ENCODE measurements at regions not wholly inside any gene's neighbourhood (a gene's known extent, or its start where the extent isn't known, plus 50 kb on each side); places are given as distances from the start of the nearest gene placed in this dataset.

- no peak overlapping the region for H3K4me3 ChIP-seq (ENCODE audit: control insufficient read depth in 1 of 7, extremely low read depth in 1 of 7, insufficient read depth in 4 of 7, low read depth in 2 of 7, low read length in 6 of 7)
- H3K9me3 ChIP-seq (ENCODE audit: control extremely low read depth in 1 of 5, control insufficient read depth in 4 of 5, insufficient read depth in 2 of 5, low read depth in 1 of 5, low read length in 4 of 5), result peaks cover 0 to 3% (median 0%) of the 10 kb centered on the region in 5 experiments
- CTCF ChIA-PET, result interaction anchor here (0.9 kb wide), 1 partner anchor 35 kb away, joined by 3 read pairs; no protein-coding TSS in a partner anchor
- peaks cover 0 to 4% (median 0%) of the 10 kb centered on the region in 4 experiments for H3K4me1 ChIP-seq (ENCODE audit: control extremely low read depth in 1 of 4, control insufficient read depth in 4 of 4, insufficient read depth in 4 of 4, low read length in 3 of 4)
- WGBS (ENCODE audit: insufficient coverage), result 82% methylated on average over 2 of the region's 2 CpGs
- no peak overlapping the region for H3K27ac ChIP-seq (ENCODE audit: insufficient read depth in 1 of 2, low read depth in 1 of 2, low read length in 2 of 2, poor library complexity in 1 of 2, severe bottlenecking in 2 of 2)
- no peak for DNase-seq
- H3K27me3 ChIP-seq (replicated peaks in 2 of 5; ENCODE audit: control insufficient read depth in 4 of 5, insufficient read depth in 5 of 5, low read length in 4 of 5), result no peaks in the 10 kb centered on the region
- POLR2A ChIA-PET, result no interaction called here
- H3K36me3 ChIP-seq (ENCODE audit: control insufficient read depth in 4 of 4, insufficient read depth in 4 of 4, low read length in 3 of 4), result no peaks in the 10 kb centered on the region
These were observed 244.5 kb upstream of the POU2AF2 start for GRCh38 chr11:111001081-111001430.

- ChIA-PET POLR2A (no interaction called here), CTCF (interaction anchor here (0.5 to 0.9 kb wide), 2 partner anchors 28 to 34 kb away, joined by 3 read pairs; no protein-coding TSS in a partner anchor)
- Histone ChIP-seq H3K27ac (ENCODE audit: insufficient read depth in 1 of 2, low read depth in 1 of 2, low read length in 2 of 2, poor library complexity in 1 of 2, severe bottlenecking in 2 of 2) (no peak overlapping the region), H3K36me3 (ENCODE audit: control insufficient read depth in 4 of 4, insufficient read depth in 4 of 4, low read length in 3 of 4) (no peaks in the 10 kb centered on the region), H3K4me1 (ENCODE audit: control extremely low read depth in 1 of 4, control insufficient read depth in 4 of 4, insufficient read depth in 4 of 4, low read length in 3 of 4) (peaks cover 0 to 4% (median 0%) of the 10 kb centered on the region in 4 experiments), H3K9me3 (ENCODE audit: control extremely low read depth in 1 of 5, control insufficient read depth in 4 of 5, insufficient read depth in 2 of 5, low read depth in 1 of 5, low read length in 4 of 5) (peaks cover 0 to 3% (median 0%) of the 10 kb centered on the region in 5 experiments), H3K4me3 (ENCODE audit: control insufficient read depth in 1 of 7, extremely low read depth in 1 of 7, insufficient read depth in 4 of 7, low read depth in 2 of 7, low read length in 6 of 7) (no peak overlapping the region), H3K27me3 (replicated peaks in 2 of 5; ENCODE audit: control insufficient read depth in 4 of 5, insufficient read depth in 5 of 5, low read length in 4 of 5) (no peaks in the 10 kb centered on the region)
- 40% methylated on average over 2 of the region's 7 CpGs for WGBS (ENCODE audit: insufficient coverage)
- DNase-seq, result peak; percentile 30 to 79 (median 55)
These were observed 245.0 kb upstream of the POU2AF2 start for GRCh38 chr11:111000400-111001080.

- Histone ChIP-seq H3K27ac (ENCODE audit: insufficient read depth in 1 of 2, low read depth in 1 of 2, low read length in 2 of 2, poor library complexity in 1 of 2, severe bottlenecking in 2 of 2) (no peak overlapping the region), H3K36me3 (ENCODE audit: control insufficient read depth in 4 of 4, insufficient read depth in 4 of 4, low read length in 3 of 4) (no peaks in the 10 kb centered on the region), H3K27me3 (replicated peaks in 2 of 5; ENCODE audit: control insufficient read depth in 4 of 5, insufficient read depth in 5 of 5, low read length in 4 of 5) (no peaks in the 10 kb centered on the region), H3K4me3 (ENCODE audit: control insufficient read depth in 1 of 7, extremely low read depth in 1 of 7, insufficient read depth in 4 of 7, low read depth in 2 of 7, low read length in 6 of 7) (no peak overlapping the region), H3K9me3 (ENCODE audit: control extremely low read depth in 1 of 5, control insufficient read depth in 4 of 5, insufficient read depth in 2 of 5, low read depth in 1 of 5, low read length in 4 of 5) (no peaks in the 10 kb centered on the region), H3K4me1 (ENCODE audit: control extremely low read depth in 1 of 4, control insufficient read depth in 4 of 4, insufficient read depth in 4 of 4, low read length in 3 of 4) (peaks cover 0 to 3% (median 0%) of the 10 kb centered on the region in 4 experiments)
- POLR2A ChIA-PET, result no interaction called here
- DNase-seq, result no peak
- WGBS (ENCODE audit: insufficient coverage), result 89% methylated on average over 1 of the region's 1 CpG
- CTCF ChIA-PET, result no interaction called here
These were observed 253.0 kb upstream of the POU2AF2 start for GRCh38 chr11:110992481-110992880.

- Histone ChIP-seq H3K27ac (ENCODE audit: insufficient read depth in 1 of 2, low read depth in 1 of 2, low read length in 2 of 2, poor library complexity in 1 of 2, severe bottlenecking in 2 of 2) (no peak overlapping the region), H3K36me3 (ENCODE audit: control insufficient read depth in 4 of 4, insufficient read depth in 4 of 4, low read length in 3 of 4) (no peaks in the 10 kb centered on the region), H3K9me3 (ENCODE audit: control extremely low read depth in 1 of 5, control insufficient read depth in 4 of 5, insufficient read depth in 2 of 5, low read depth in 1 of 5, low read length in 4 of 5) (no peaks in the 10 kb centered on the region), H3K4me3 (ENCODE audit: control insufficient read depth in 1 of 7, extremely low read depth in 1 of 7, insufficient read depth in 4 of 7, low read depth in 2 of 7, low read length in 6 of 7) (no peak overlapping the region), H3K27me3 (replicated peaks in 2 of 5; ENCODE audit: control insufficient read depth in 4 of 5, insufficient read depth in 5 of 5, low read length in 4 of 5) (no peaks in the 10 kb centered on the region), H3K4me1 (ENCODE audit: control extremely low read depth in 1 of 4, control insufficient read depth in 4 of 4, insufficient read depth in 4 of 4, low read length in 3 of 4) (peaks cover 0 to 3% (median 0%) of the 10 kb centered on the region in 4 experiments)
- WGBS (ENCODE audit: insufficient coverage), result 85% methylated on average over 3 of the region's 4 CpGs
- DNase-seq, result no peak
- ChIA-PET POLR2A (no interaction called here), CTCF (interaction anchor here (1.7 kb wide), 1 partner anchor 13 kb away, joined by 4 read pairs; no protein-coding TSS in a partner anchor)
These were observed 253.7 kb upstream of the POU2AF2 start for GRCh38 chr11:110991661-110992355.

- WGBS (ENCODE audit: insufficient coverage), result no CpG with 5 or more reads among the region's 3 CpGs
- peaks cover 0 to 3% (median 0%) of the 10 kb centered on the region in 4 experiments for H3K4me1 ChIP-seq (ENCODE audit: control extremely low read depth in 1 of 4, control insufficient read depth in 4 of 4, insufficient read depth in 4 of 4, low read length in 3 of 4)
- no peak overlapping the region for H3K4me3 ChIP-seq (ENCODE audit: control insufficient read depth in 1 of 7, extremely low read depth in 1 of 7, insufficient read depth in 4 of 7, low read depth in 2 of 7, low read length in 6 of 7)
- ChIA-PET POLR2A (no interaction called here), CTCF (interaction anchor here (1.7 kb wide), 1 partner anchor 11 kb away, joined by 4 read pairs; no protein-coding TSS in a partner anchor)
- no peaks in the 10 kb centered on the region for H3K36me3 ChIP-seq (ENCODE audit: control insufficient read depth in 4 of 4, insufficient read depth in 4 of 4, low read length in 3 of 4)
- no peak overlapping the region for H3K27ac ChIP-seq (ENCODE audit: insufficient read depth in 1 of 2, low read depth in 1 of 2, low read length in 2 of 2, poor library complexity in 1 of 2, severe bottlenecking in 2 of 2)
- no peak for DNase-seq
- no peaks in the 10 kb centered on the region for H3K9me3 ChIP-seq (ENCODE audit: control extremely low read depth in 1 of 5, control insufficient read depth in 4 of 5, insufficient read depth in 2 of 5, low read depth in 1 of 5, low read length in 4 of 5)
- no peaks in the 10 kb centered on the region for H3K27me3 ChIP-seq (replicated peaks in 2 of 5; ENCODE audit: control insufficient read depth in 4 of 5, insufficient read depth in 5 of 5, low read length in 4 of 5)
These were observed 255.2 kb upstream of the POU2AF2 start for GRCh38 chr11:110990311-110990710.

- H3K36me3 ChIP-seq (ENCODE audit: control insufficient read depth in 4 of 4, insufficient read depth in 4 of 4, low read length in 3 of 4), result no peaks in the 10 kb centered on the region
- ChIA-PET CTCF (no interaction called here), POLR2A (no interaction called here)
- H3K4me3 ChIP-seq (ENCODE audit: control insufficient read depth in 1 of 7, extremely low read depth in 1 of 7, insufficient read depth in 4 of 7, low read depth in 2 of 7, low read length in 6 of 7), result no peak overlapping the region
- peak in 1 of 3 donors; percentile 17 for DNase-seq
- H3K4me1 ChIP-seq (ENCODE audit: control extremely low read depth in 1 of 4, control insufficient read depth in 4 of 4, insufficient read depth in 4 of 4, low read length in 3 of 4), result peaks cover 0 to 3% (median 0%) of the 10 kb centered on the region in 4 experiments
- no peaks in the 10 kb centered on the region for H3K27me3 ChIP-seq (replicated peaks in 2 of 5; ENCODE audit: control insufficient read depth in 4 of 5, insufficient read depth in 5 of 5, low read length in 4 of 5)
- H3K27ac ChIP-seq (ENCODE audit: insufficient read depth in 1 of 2, low read depth in 1 of 2, low read length in 2 of 2, poor library complexity in 1 of 2, severe bottlenecking in 2 of 2), result no peak overlapping the region
- H3K9me3 ChIP-seq (ENCODE audit: control extremely low read depth in 1 of 5, control insufficient read depth in 4 of 5, insufficient read depth in 2 of 5, low read depth in 1 of 5, low read length in 4 of 5), result no peaks in the 10 kb centered on the region
These were observed 255.9 kb upstream of the POU2AF2 start for GRCh38 chr11:110989428-110990133.

- CTCF ChIA-PET, result no interaction called here
- no CpG with 5 or more reads among the region's 3 CpGs for WGBS (ENCODE audit: insufficient coverage)
These were observed 256.9 kb upstream of the POU2AF2 start for GRCh38 chr11:110988671-110989070.

More at GRCh38 chr11:110988671-110989070, 256.9 kb upstream of the POU2AF2 start:
- H3K27ac ChIP-seq (ENCODE audit: insufficient read depth in 1 of 2, low read depth in 1 of 2, low read length in 2 of 2, poor library complexity in 1 of 2, severe bottlenecking in 2 of 2), result no peak overlapping the region
- DNase-seq, result no peak
- no peaks in the 10 kb centered on the region for H3K27me3 ChIP-seq (replicated peaks in 2 of 5; ENCODE audit: control insufficient read depth in 4 of 5, insufficient read depth in 5 of 5, low read length in 4 of 5)
- no peak overlapping the region for H3K4me3 ChIP-seq (ENCODE audit: control insufficient read depth in 1 of 7, extremely low read depth in 1 of 7, insufficient read depth in 4 of 7, low read depth in 2 of 7, low read length in 6 of 7)
- H3K36me3 ChIP-seq (ENCODE audit: control insufficient read depth in 4 of 4, insufficient read depth in 4 of 4, low read length in 3 of 4), result no peaks in the 10 kb centered on the region
- H3K4me1 ChIP-seq (ENCODE audit: control extremely low read depth in 1 of 4, control insufficient read depth in 4 of 4, insufficient read depth in 4 of 4, low read length in 3 of 4), result peaks cover 0 to 3% (median 0%) of the 10 kb centered on the region in 4 experiments
- POLR2A ChIA-PET, result no interaction called here
- no peaks in the 10 kb centered on the region for H3K9me3 ChIP-seq (ENCODE audit: control extremely low read depth in 1 of 5, control insufficient read depth in 4 of 5, insufficient read depth in 2 of 5, low read depth in 1 of 5, low read length in 4 of 5)
